Fibroblast of peridontal ligament (primary cell): ENCODE measurements at regions not wholly inside any gene's neighbourhood (a gene's known extent, or its start where the extent isn't known, plus 50 kb on each side); places are given as distances from the start of the nearest gene placed in this dataset.
"Not testable (repeated sequence)": the region's sequence is repeated elsewhere in the genome, so short reads cannot be mapped to it uniquely, and the experiment has no call there.

Source experiments
- DNase-seq: peaks from one replicate; pipeline ENCODE4 v3.0.0-alpha.2; 2010; ENCODE audit errors: extremely low read depth

DNA sequence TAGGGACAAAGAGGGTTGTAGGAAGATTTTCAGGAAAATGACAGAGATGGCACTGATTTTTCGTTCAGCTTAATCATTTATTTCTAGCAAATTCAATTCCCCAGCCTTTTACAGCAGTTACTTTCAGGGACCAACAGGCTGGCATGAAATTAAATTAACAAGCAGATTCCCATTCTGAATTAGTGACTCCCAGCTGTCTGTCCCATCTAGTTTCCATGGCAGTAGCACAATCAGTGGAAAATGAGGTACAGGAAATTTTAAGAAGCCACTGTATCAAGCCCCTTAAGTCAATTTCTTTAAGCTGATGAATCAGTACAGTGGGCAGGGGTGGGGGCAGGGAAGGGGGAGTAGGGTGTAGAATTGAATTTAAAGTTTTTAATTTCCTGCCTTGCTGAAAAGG lies 121.1 kb upstream of the TEX13C start:
- no peak for DNase-seq

DNA sequence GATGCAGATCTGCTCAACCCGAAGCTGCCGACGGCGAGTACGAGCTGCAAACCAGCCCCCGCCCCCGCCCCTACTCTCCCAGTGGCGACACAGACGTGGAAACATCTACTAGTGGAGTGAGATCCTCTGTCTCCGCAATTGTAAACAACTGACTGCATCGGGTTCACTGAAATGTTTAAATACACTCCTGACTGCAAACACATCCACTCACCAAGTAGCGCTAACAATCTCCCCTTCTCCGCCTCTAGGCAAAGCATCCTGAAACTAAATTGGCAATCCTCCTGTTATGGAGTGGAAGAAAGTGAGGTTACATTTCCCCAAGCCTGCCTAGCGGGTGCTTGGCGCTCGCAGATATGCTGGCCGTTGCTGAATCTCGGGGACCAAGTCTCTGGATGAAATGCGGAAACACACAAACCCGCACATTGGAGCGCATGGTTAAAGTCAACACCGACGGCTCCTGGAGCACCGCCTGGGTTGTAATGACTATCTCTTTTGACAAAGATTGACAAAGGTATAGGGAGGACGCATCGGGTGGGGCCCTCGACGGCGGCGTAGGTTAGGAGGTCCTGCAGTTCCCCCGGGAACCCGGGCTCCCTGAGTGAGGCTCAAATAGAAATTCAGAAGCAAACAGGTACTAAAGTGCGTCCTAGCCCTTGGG lies 117.0 kb upstream of the TEX13C start:
- no peak for DNase-seq

DNA sequence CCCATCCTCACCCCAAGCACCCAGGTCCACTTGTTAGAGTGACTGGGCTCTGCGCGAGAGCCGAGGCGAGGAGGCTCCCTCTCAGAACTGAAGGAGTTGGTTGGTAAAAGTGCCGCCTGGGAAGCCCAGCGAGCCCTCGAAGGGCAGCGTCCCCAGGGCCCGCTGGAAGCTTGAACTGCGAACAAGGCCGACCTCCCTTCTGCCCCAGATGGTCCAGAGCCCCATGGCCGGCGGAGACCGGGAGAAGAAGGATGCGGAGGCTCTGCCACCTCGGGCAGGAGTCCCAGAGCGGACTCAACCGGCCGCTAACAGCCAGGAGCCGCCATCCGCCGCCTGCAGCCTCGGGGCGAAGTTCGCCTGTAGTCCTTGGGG lies 116.3 kb upstream of the TEX13C start:
- no peak for DNase-seq

DNA sequence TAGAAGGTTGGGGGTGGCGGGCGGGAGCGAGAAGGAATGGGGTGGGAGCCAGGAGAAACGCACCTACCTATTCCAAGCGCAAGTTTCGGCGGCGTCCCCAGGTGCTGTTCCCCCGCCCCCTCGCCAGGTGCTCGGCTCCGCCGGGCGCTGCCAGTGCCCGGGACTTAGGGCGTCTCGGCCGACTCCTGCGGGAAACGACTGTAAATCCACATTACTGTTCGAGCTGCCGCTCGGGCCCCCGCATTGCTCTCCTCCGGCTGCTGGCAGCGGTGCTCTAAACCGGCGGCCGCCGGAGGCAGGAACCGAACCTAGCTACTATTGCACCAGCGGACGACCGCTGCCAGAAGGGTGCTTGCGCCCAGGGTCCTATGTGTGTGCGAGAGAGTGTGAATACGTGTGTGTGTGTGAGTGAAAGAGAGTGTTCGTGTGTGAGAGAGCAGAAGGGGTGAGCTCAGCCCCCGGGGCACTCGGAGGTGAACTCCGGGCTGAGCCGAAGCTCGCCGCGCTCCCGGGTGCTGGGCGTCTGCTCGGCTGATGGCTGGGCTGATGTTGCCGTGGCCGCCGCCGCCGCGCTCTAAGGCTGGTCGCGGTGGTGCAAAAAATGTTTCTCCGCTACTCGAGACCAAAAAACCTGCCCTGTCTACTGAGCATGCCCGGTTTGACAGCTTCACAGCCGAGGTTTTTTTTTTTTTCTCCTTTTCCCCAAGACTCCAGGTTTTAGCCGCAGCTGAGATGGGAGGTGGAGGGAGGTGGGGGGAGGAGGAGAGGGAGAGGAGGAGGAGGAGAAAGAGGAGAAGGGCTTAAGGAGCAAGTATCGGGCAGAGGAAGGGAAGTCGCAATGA lies 115.7 kb upstream of the TEX13C start:
- no peak for DNase-seq

DNA sequence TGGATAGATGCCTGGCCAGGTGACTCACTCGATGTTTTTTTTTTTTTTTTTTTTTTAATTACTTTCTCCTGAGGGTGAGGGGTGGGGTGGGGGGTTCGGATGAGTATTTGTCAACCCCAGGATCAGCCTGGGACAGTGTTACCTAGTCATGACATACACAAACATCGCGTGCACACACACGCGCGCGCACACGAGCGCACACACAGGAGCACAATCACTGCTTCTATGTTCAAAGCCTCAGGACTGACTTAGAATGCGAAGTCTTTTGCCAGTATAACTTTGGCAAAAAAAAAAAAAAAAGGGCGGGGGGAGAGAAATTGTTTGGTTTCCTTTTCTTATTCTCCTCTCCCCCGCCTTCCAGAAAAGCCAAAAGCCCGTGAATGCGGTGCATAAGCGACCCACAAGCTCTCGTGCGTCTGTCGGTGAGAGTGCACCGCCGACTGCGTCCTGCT lies 115.0 kb upstream of the TEX13C start:
- DNase-seq: no peak

DNA sequence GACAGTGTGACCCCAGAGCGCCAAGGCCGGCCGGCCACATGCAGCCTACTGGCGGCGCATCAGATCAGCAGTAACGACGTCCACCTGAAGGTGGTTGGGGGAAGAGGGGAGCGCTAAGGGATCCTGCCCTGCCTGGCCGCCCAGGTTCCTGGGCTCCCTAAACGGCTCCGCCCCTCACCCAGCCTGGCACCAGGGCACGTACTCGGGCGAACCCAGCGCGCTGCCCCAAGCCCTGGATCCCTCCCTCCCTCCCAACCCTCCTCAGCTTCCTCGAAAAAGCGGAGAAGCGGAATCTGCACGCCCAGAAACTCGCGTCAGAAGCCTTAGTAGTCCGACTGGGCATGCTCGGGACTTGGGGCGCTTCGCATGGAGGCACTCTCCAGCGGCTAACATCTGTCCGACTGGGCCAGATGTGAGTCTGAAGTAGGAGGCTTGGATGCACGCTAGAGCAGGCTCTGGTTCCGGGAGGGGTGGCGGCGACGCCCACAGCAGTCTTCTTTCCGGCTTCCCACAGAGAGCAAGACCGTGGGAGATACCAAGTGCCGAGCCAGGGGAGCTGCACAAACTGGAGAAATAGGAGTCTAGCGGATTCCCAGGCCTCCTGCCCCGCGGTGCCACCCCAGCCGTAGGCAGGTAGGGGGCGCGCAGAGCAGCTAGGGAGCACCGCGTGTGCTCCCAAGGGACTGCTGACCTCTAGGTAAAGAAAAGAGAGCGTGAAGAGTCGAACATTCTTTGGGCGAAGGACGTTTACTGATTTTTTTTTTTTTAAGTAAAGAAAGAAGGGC lies 114.3 kb upstream of the TEX13C start:
- peak; percentile 1 for DNase-seq

DNA sequence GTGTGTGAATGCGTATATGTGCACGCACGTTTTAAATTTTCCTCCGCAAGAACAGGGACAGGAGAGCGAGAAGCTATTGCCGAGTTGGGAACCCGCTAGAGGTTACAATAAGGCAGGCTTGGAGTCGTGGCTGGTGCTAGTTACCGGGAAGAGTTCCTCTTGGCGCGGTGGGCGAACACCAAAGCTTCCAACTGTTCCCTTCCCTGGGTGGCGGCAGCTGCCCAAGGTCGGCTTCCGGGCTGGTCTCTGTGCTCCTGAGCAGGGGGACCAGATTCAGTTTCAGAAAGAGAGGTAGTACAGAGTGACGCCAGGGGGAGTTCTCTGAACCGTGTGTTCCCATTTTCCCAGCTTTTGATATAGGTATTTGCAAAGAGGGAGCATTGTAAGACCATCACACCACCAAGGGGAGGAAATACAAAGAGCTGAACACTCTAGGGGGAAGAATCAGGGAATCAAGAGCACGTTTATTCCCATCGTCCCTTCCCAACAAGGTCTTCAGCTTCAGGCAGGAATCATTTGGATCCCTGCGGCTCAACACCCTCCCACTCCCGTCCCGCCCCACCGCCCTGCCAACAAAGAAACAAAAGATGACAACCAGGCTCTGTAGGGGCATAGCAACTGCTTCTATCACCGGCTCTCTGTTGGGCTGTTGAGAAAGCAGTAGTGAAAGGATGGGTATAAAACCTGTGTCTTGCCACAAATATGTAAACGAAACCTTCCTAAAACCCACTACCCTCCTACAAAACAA lies 113.6 kb upstream of the TEX13C start:
- DNase-seq: no peak

DNA sequence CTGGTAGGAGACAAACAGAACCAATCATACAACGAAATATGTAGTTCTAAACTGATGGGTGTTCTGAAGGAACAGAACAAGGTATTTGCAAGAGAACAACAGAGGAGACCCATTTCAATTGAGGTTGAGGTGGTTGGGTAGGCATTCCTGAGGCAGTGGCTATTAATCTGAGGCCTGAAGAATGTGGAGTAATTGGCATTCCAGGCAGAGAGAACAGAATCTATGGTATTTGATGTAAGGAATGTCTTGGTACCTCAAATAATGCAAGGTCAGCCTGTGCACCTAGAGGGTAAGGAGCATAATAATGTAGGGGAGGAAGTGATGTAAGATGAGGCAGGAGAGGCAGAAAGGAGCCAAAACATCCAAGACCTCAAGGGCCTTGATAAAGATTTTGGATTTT lies 109.5 kb upstream of the TEX13C start:
- no peak for DNase-seq

DNA sequence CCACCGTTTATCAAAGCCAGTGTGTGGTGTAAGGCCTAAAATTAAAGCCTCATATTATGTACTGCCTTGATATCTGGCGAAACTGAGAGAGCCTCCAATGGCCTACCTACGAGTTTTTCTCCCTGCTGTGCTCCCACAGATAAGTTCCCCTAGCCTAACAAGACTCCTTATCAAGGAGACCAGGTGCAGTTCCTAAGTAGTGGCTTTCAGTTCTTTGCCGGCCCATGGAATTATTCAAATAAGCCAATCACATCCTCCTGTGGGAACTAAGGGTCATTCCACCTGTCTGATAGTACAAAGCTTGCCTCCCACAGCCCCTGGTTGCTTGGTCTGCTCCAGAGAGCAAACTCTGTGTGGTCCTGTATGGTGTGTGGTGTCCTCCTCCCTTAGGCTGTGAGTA lies 99.8 kb upstream of the TEX13C start:
- DNase-seq: no peak

DNA sequence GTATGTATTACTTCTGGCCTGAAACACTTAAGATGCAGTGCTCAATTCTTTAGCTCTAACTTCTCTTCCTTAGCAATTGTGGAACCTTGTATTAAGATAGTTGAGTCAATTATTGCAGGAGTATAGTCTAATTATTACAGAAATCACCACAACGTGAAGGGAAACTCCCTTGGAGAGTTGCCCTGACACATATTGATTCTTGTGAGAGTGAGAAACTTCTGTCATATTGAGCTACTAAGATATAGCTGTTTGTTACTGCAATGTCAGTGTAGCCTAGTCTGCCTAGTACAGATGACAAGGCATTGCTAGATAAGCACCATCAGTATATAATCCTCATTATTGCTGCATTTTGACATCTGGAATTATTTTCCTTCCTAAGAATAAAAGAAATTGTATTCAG lies 82.7 kb upstream of the TEX13C start:
- no peak for DNase-seq

DNA sequence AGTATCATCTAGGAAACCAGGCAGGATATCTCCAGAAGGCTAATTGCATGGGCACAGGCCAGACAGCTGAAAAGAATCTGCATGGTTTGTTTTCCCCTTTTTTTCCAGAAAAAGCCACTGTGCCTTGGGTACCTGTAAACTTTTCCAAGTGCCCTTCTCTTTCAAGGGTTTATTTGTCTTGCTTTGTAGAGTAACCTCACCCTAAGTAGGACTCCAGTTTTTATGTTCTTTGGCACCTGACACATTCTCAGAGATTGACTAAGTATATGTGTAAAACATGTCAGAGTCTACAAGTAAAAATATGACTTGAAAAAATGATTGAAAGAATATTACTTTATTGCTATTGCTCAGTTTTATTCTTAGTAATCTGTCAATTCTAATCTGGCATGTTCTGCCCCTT lies 70.7 kb upstream of the TEX13C start:
- DNase-seq: no peak

DNA sequence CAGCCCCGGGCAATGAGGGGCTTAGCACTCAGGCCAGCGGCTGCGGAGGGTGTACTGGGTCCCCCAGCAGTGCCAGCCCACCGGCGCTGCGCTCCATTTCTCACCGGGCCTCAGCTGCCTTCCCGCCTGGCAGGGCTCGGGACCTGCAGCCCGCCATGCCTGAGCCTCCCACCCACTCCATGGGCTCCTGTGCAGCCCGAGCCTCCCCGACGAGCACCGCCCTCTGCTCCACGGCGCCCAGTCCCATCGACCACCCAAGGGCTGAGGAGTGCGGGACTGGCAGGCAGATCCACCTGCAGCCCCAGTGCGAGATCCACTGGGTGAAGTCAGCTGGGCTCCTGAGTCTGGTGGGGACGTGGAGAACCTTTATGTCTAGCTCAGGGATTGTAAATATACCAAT lies 63.9 kb upstream of the TEX13C start:
- DNase-seq: not testable (repeated sequence)

DNA sequence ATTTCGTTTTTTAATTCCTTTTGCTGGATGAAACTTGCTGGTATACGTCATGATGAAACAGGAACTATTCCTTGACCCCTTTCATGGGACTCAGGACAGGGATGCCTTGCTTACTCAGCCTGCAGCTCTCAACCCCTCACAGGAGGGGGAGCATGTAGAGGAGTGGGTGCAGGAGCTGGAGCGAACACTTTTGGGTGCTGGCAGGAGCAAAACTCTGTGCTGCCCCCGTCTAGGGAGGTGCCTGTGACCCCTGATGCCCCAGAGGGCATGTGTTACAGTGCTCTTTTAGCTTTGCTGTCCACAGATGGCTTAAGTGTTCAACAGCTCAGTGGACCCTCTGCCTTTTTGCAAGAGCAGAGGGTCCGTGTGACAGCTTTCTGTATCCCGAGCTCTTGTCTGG lies 56.8 kb upstream of the TEX13C start:
- DNase-seq: no peak

DNA sequence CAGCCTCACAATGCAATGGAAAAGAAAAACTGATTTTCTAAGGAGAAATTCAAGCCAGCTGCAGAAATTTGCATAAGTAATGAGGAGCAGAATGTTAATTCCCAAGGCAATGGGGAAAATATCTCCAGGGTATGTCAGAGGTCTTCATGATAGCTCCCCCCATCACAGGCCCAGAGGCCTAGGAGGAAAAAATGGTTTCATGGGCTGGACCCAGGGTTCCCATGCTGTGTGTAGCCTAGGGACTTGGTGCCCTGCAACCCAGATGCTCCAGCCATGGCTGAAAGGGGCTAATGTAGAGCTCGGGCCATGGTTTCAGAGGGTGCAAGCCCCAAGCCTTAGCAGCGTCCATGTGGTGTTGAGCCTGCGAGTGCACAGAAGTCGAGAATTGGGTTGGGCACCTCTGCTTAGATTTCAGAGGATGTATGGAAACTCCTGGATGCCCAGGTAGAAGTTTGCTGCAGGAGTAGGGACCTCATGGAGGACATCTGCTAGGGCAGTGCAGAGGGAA lies 53.5 kb upstream of the TEX13C start:
- no peak for DNase-seq
